WERI-Rb-1 (cell line): ENCODE measurements at regions not wholly inside any gene's neighbourhood (a gene's known extent, or its start where the extent isn't known, plus 50 kb on each side); places are given as distances from the start of the nearest gene placed in this dataset.

Experiments used
- DNase-seq: peaks from one replicate; pipeline ENCODE4 v3.0.0-alpha.2; 2020
- H3K27ac ChIP-seq: fragments of 250-450 bp; sonication (Bioruptor Pico); 2 replicates; pipeline ENCODE4 v1.5.1; 2020; ENCODE audit warnings: mild to moderate bottlenecking, moderate library complexity
- H3K27me3 ChIP-seq: fragments of 250-450 bp; sonication (Bioruptor Pico); 2 replicates; pipeline ENCODE4 v1.5.1; 2021; ENCODE audit warnings: mild to moderate bottlenecking, low read depth, moderate library complexity; ENCODE audit not compliant: insufficient read depth, severe bottlenecking
- H3K36me3 ChIP-seq: fragments of 250-450 bp; sonication (Bioruptor Pico); 2 replicates; pipeline ENCODE4 v1.5.1; 2020; ENCODE audit warnings: mild to moderate bottlenecking, moderate library complexity
- H3K4me3 ChIP-seq: 2 replicates; pipeline ENCODE4 v1.5.1; 2011; ENCODE audit warnings: low read depth, mild to moderate bottlenecking, control low read depth, low read length
- H3K9me3 ChIP-seq: fragments of 250-450 bp; sonication (Bioruptor Pico); 2 replicates; pipeline ENCODE4 v1.5.1; 2021; ENCODE audit warnings: mild to moderate bottlenecking, moderate library complexity; ENCODE audit not compliant: severe bottlenecking
- CTCF ChIP-seq: IDR thresholded peaks from 2 replicates; pipeline ENCODE4 v1.5.1; 2011; ENCODE audit warnings: low read depth, mild to moderate bottlenecking, control low read depth, inconsistent platforms, low read length

GRCh38 chr4:153120235-153120634 is 84.0 kb upstream of the TRIM2 start:
- TF ChIP-seq CTCF = no peak
- no peak for DNase-seq
- Histone ChIP-seq H3K4me3 (no peak overlapping the region), H3K27me3 (no peaks in the 10 kb centered on the region), H3K27ac (no peak overlapping the region), H3K36me3 (no peaks in the 10 kb centered on the region), H3K9me3 (no peaks in the 10 kb centered on the region)

DNA sequence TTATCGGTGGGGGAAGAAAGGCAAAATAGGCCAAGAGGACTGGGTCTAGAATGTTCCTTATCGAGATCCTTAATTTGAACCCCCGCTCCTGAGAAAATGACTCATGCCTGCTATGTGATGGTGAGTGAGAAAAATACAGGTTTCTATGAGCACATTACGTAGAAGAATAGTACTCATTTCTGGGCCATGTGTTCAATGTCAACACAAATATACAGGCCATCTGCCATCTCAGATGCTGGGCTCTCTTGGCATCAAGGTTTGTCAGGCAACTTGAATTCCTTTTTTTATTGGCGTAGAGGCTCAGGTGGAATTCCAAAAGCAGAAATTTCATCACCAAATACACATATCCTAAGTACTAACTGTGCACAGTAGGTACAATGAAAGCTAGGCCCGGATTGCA is 81.4 kb upstream of the TRIM2 start:
- Histone ChIP-seq H3K36me3 (no peaks in the 10 kb centered on the region), H3K4me3 (no peak overlapping the region), H3K27ac (no peak overlapping the region), H3K27me3 (no peaks in the 10 kb centered on the region), H3K9me3 (no peaks in the 10 kb centered on the region)
- TF ChIP-seq CTCF = no peak
- DNase-seq = no peak

DNA sequence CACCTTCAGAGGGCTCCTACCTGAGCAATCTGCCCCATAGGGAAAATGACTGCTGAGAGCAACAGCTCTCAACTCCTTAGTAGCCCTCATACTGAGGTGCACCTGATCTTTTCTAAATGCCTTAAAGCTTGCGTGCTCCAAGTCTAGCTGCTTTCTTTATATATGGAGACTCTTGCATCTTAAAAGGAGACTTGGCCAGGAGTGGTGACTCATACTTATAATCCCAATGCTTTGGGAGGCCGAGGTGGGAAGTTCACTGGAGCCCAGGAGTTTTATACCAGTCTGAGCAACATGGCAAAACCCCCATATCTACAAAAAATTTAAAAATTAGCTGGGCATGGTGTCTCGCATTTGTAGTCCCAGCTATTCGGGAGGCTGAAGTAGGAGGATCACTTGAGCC is 78.1 kb upstream of the TRIM2 start:
- no peak for TF ChIP-seq CTCF
- DNase-seq = no peak
- Histone ChIP-seq H3K4me3 (no peak overlapping the region), H3K36me3 (no peaks in the 10 kb centered on the region), H3K27ac (no peak overlapping the region; the same call in 1 of the 2 replicates), H3K9me3 (no peaks in the 10 kb centered on the region), H3K27me3 (no peaks in the 10 kb centered on the region)

GRCh38 chr4:153127760-153128494 is 76.3 kb upstream of the TRIM2 start:
- H3K27ac ChIP-seq = peak overlapping the region; percentile 34; the same call in 1 of the 2 replicates
- peak; percentile 91 for DNase-seq
- no peaks in the 10 kb centered on the region for H3K36me3 ChIP-seq
- TF ChIP-seq CTCF = peak; percentile 67
- H3K27me3 ChIP-seq = no peaks in the 10 kb centered on the region
- no peak overlapping the region for H3K4me3 ChIP-seq
- H3K9me3 ChIP-seq = no peaks in the 10 kb centered on the region

DNA sequence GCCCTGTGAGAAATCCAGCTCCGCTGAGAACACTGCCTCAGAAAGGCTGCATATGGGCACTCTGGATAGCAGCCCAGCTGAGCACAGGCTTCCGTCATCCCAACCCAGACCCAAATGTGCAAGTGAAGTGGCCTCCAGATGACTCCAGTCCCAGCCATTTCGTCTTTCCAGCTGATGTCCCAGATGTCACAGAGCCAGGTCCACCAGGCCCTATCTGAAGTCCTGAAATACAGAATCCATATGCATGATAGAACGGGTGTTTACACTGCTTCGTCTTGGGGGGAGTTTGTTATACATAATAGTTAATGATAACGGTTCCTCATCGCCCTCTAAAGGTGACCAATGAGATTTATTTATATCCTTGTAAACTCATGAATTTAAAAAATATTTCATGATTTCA is 72.6 kb upstream of the TRIM2 start:
- Histone ChIP-seq H3K4me3 (no peak overlapping the region), H3K9me3 (no peaks in the 10 kb centered on the region), H3K27me3 (no peaks in the 10 kb centered on the region), H3K36me3 (no peaks in the 10 kb centered on the region), H3K27ac (no peak overlapping the region)
- DNase-seq = no peak
- peak; percentile 11; the same call in 1 of the 2 replicates for TF ChIP-seq CTCF

DNA sequence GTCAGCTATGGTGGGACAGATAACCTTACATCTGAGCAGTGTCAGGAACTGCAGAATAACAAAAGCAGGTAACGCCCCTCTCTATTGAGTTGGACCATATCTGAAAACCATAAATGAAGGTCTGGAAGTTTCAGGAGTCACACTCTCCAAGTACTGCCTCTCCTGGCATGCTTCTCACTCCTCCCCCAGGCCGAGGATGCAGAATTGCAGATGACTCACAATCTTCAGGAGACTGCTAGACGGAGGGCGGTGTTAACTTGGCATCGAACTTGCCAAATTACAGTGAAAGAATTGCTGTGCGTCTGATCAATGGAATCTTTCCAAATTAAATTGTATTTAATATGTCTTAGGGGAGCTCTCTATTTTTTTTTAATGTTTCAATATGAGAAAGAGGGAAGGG is 67.1 kb upstream of the TRIM2 start:
- TF ChIP-seq CTCF = no peak
- Histone ChIP-seq H3K27me3 (no peaks in the 10 kb centered on the region), H3K27ac (no peak overlapping the region), H3K4me3 (no peak overlapping the region), H3K36me3 (no peaks in the 10 kb centered on the region), H3K9me3 (no peaks in the 10 kb centered on the region)
- DNase-seq = no peak
